GM21528 (cell line): ENCODE measurements at regions not wholly inside any gene's neighbourhood (a gene's known extent, or its start where the extent isn't known, plus 50 kb on each side); places are given as distances from the start of the nearest gene placed in this dataset.
"Not testable (repeated sequence)": the region's sequence is repeated elsewhere in the genome, so short reads cannot be mapped to it uniquely, and the experiment has no call there.

ENCODE experiments used
- ATAC-seq: cut with Tn5 transposase; IDR thresholded peaks from one replicate; pipeline ENCODE4 v1.9.1; 2021; ENCODE audit warnings: mild to moderate bottlenecking, moderate library complexity; ENCODE audit not compliant: unreplicated experiment, low FRiP score

GRCh38 chr2:107093426-107093957 is 207.5 kb upstream of the ST6GAL2 start:
- no peak for ATAC-seq

GRCh38 chr2:107094450-107094986 is 208.6 kb upstream of the ST6GAL2 start:
- ATAC-seq, result no peak

- ATAC-seq, result no peak
Observed at GRCh38 chr2:107102176-107102575, 216.2 kb upstream of the ST6GAL2 start.

GRCh38 chr2:107107351-107107750 is 221.4 kb upstream of the ST6GAL2 start:
- ATAC-seq, result no peak

- no peak for ATAC-seq
Observed at GRCh38 chr2:107108556-107108955, 222.6 kb upstream of the ST6GAL2 start.

GRCh38 chr2:107111623-107112022 is 225.7 kb upstream of the ST6GAL2 start:
- ATAC-seq, result no peak

GRCh38 chr2:107112561-107112960 is 226.6 kb upstream of the ST6GAL2 start:
- ATAC-seq, result no peak

- no peak for ATAC-seq
Observed at GRCh38 chr2:107128381-107128780, 242.4 kb upstream of the ST6GAL2 start.

- peak; percentile 93 for ATAC-seq
Observed at GRCh38 chr2:107132070-107132469, 246.1 kb upstream of the ST6GAL2 start.

GRCh38 chr2:107132746-107133145 is 246.8 kb upstream of the ST6GAL2 start:
- ATAC-seq, result no peak

- ATAC-seq, result no peak
Observed at GRCh38 chr2:107133412-107133811, 247.4 kb upstream of the ST6GAL2 start.

- ATAC-seq, result no peak
Observed at GRCh38 chr2:107136733-107137132, 250.8 kb upstream of the ST6GAL2 start.

GRCh38 chr2:107137706-107138105 is 251.7 kb upstream of the ST6GAL2 start:
- ATAC-seq, result no peak

GRCh38 chr2:107146181-107146580 is 260.2 kb upstream of the ST6GAL2 start:
- no peak for ATAC-seq

GRCh38 chr2:107146645-107147044 is 260.7 kb upstream of the ST6GAL2 start:
- ATAC-seq, result not testable (repeated sequence)

GRCh38 chr2:107148055-107148454 is 262.1 kb upstream of the ST6GAL2 start:
- no peak for ATAC-seq

- no peak for ATAC-seq
Observed at GRCh38 chr2:107148496-107148895, 262.5 kb upstream of the ST6GAL2 start.

GRCh38 chr2:107160640-107161239 is 274.8 kb upstream of the ST6GAL2 start:
- ATAC-seq, result no peak

GRCh38 chr2:107168141-107168540 is 282.2 kb upstream of the ST6GAL2 start:
- ATAC-seq, result no peak

GRCh38 chr2:107174171-107174570 is 288.2 kb upstream of the ST6GAL2 start:
- ATAC-seq, result no peak

GRCh38 chr2:107182981-107183380 is 297.0 kb upstream of the ST6GAL2 start:
- no peak for ATAC-seq

- ATAC-seq, result no peak
Observed at GRCh38 chr2:107187870-107188269, 301.9 kb upstream of the ST6GAL2 start.
